ENCODE measurements at regions not wholly inside any gene's neighbourhood (a gene's known extent, or its start where the extent isn't known, plus 50 kb on each side); places are given as distances from the start of the nearest gene placed in this dataset.

GRCh38 chr13:59451236-59451635, 712.5 kb downstream of the DIAPH3 start:
- FAIRE-seq (no peak), DNase-seq (ENCODE audit: insufficient read length, low spot score) (no peak)
- no peak for TF ChIP-seq CTCF (IDR thresholded peaks at IDR 0.05; ENCODE audit: insufficient read depth, missing control alignments)

- no peak for TF ChIP-seq CTCF (IDR thresholded peaks at IDR 0.05; ENCODE audit: insufficient read depth, missing control alignments)
- FAIRE-seq (peak; percentile 96), DNase-seq (ENCODE audit: insufficient read length, low spot score) (no peak)
Observed at GRCh38 chr13:59452189-59452890, 711.4 kb downstream of the DIAPH3 start.

- FAIRE-seq (no peak), DNase-seq (ENCODE audit: insufficient read length, low spot score) (no peak)
- TF ChIP-seq CTCF (IDR thresholded peaks at IDR 0.05; ENCODE audit: insufficient read depth, missing control alignments) = no peak
Observed at GRCh38 chr13:59458908-59459579, 704.7 kb downstream of the DIAPH3 start.

- DNase-seq (ENCODE audit: insufficient read length, low spot score) = no peak
- TF ChIP-seq CTCF (IDR thresholded peaks at IDR 0.05; ENCODE audit: insufficient read depth, missing control alignments) = no peak
- no peak for FAIRE-seq
Observed at GRCh38 chr13:59459972-59460371, 703.8 kb downstream of the DIAPH3 start.

GRCh38 chr13:59461411-59461810, 702.3 kb downstream of the DIAPH3 start:
- TF ChIP-seq CTCF (IDR thresholded peaks at IDR 0.05; ENCODE audit: insufficient read depth, missing control alignments) = no peak
- no peak for FAIRE-seq
- DNase-seq (ENCODE audit: insufficient read length, low spot score) = no peak

- TF ChIP-seq CTCF (IDR thresholded peaks at IDR 0.05; ENCODE audit: insufficient read depth, missing control alignments) = no peak
- FAIRE-seq = no peak
- no peak for DNase-seq (ENCODE audit: insufficient read length, low spot score)
Observed at GRCh38 chr13:59463023-59463422, 700.7 kb downstream of the DIAPH3 start.

GRCh38 chr13:59464926-59465325, 698.8 kb downstream of the DIAPH3 start:
- DNase-seq (ENCODE audit: insufficient read length, low spot score) = no peak
- no peak for FAIRE-seq
- TF ChIP-seq CTCF (IDR thresholded peaks at IDR 0.05; ENCODE audit: insufficient read depth, missing control alignments) = no peak
